B cell (primary cell): ENCODE measurements at regions not wholly inside any gene's neighbourhood (a gene's known extent, or its start where the extent isn't known, plus 50 kb on each side); places are given as distances from the start of the nearest gene placed in this dataset.

ENCODE experiments used
- EZH2 ChIP-seq: IDR thresholded peaks from 2 replicates; pipeline ENCODE4 v1.6.1; 2012; ENCODE audit warnings: borderline replicate concordance, low read depth, mild to moderate bottlenecking, moderate library complexity, low read length; ENCODE audit not compliant: insufficient read depth, poor library complexity, severe bottlenecking
- TF ChIP-seq, protein P1 (sequence below): fragments of 200-600 bp; IDR thresholded peaks from one replicate; pipeline ENCODE4 v1.8.0; 2022; ENCODE audit warnings: antibody characterized with exemption, mild to moderate bottlenecking

DNA sequence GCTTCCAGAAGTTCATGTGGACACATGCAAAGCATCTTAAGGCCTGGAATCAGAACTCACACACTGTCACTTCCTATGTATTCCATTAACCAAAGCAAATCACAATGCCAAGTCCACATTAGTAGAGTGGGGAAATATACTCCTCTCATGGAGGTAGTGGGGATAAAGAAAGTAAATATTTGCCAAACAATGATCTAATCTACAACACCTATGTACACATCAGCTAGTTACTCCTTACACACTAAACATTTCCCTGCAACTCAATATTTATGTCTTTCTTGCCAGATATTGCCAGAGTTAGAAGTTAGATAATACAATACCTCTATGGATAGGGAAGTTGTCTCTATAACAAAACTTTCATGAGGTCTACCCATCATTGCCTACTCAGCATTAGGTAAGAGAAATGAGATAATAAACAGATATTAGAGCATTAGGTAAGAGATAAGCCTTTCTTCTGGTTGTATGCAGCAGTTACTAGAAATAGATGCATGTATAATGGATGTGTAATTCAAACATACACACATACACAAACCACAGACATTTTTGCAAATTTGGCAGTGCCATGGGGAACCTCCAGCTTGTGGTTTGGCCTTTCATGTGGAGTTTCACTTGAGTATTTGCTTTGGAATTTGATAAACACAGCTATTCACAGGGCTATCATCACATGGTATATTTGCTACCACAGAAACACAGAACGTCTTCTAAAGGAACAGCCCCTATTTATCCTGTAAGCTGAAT is 196.5 kb downstream of the TLE1 start:
- TF ChIP-seq, protein P1, sequence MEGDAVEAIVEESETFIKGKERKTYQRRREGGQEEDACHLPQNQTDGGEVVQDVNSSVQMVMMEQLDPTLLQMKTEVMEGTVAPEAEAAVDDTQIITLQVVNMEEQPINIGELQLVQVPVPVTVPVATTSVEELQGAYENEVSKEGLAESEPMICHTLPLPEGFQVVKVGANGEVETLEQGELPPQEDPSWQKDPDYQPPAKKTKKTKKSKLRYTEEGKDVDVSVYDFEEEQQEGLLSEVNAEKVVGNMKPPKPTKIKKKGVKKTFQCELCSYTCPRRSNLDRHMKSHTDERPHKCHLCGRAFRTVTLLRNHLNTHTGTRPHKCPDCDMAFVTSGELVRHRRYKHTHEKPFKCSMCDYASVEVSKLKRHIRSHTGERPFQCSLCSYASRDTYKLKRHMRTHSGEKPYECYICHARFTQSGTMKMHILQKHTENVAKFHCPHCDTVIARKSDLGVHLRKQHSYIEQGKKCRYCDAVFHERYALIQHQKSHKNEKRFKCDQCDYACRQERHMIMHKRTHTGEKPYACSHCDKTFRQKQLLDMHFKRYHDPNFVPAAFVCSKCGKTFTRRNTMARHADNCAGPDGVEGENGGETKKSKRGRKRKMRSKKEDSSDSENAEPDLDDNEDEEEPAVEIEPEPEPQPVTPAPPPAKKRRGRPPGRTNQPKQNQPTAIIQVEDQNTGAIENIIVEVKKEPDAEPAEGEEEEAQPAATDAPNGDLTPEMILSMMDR: no peak
- no peak for TF ChIP-seq EZH2
